Coronary artery (tissue), 2 donors: ENCODE measurements at regions not wholly inside any gene's neighbourhood (a gene's known extent, or its start where the extent isn't known, plus 50 kb on each side); places are given as distances from the start of the nearest gene placed in this dataset.

Experiments used
- DNase-seq: peaks from one replicate; pipeline ENCODE4 v3.0.0-alpha.2; 2017; ENCODE audit warnings: low spot score
- H3K27ac ChIP-seq, 2 donors: fragments of 200-600 bp; sonication (generic); one replicate each; pipeline ENCODE4 v1.5.1; 2016 to 2019
- H3K4me3 ChIP-seq: fragments of 200-600 bp; sonication (generic); 2 replicates; pipeline ENCODE4 v1.5.1; 2016; ENCODE audit warnings: mild to moderate bottlenecking, moderate library complexity
- CTCF ChIP-seq: fragments of 200-600 bp; sonication (generic); IDR thresholded peaks from one replicate; pipeline ENCODE4 v1.5.1; 2019; ENCODE audit warnings: antibody characterized with exemption

- DNase-seq = no peak
- H3K27ac ChIP-seq = no peak overlapping the region
- no peak overlapping the region for H3K4me3 ChIP-seq
- TF ChIP-seq CTCF = no peak
Measured at GRCh38 chr9:119453490-119453911, 84.3 kb upstream of the BRINP1 start.

- DNase-seq = no peak
- TF ChIP-seq CTCF = no peak
- H3K4me3 ChIP-seq = no peak overlapping the region
Measured at GRCh38 chr9:119451426-119451825, 82.2 kb upstream of the BRINP1 start.

GRCh38 chr9:119443179-119443578, 73.9 kb upstream of the BRINP1 start:
- no peak for DNase-seq
- no peak overlapping the region for H3K4me3 ChIP-seq
- no peak for TF ChIP-seq CTCF

More at GRCh38 chr9:119451426-119451825, 82.2 kb upstream of the BRINP1 start:
- no peak overlapping the region for H3K27ac ChIP-seq

GRCh38 chr9:119441832-119442231, 72.6 kb upstream of the BRINP1 start:
- no peak overlapping the region for H3K4me3 ChIP-seq
- DNase-seq = no peak
- H3K27ac ChIP-seq = no peak overlapping the region
- no peak for TF ChIP-seq CTCF

More at GRCh38 chr9:119443179-119443578, 73.9 kb upstream of the BRINP1 start:
- H3K27ac ChIP-seq = no peak overlapping the region

GRCh38 chr9:119441338-119441737, 72.1 kb upstream of the BRINP1 start:
- no peak for DNase-seq
- Histone ChIP-seq H3K4me3 (no peak overlapping the region), H3K27ac (no peak overlapping the region)
- no peak for TF ChIP-seq CTCF

GRCh38 chr9:119436261-119436660, 67.0 kb upstream of the BRINP1 start:
- no peak overlapping the region for H3K4me3 ChIP-seq
- DNase-seq = no peak
- H3K27ac ChIP-seq = no peak overlapping the region
- TF ChIP-seq CTCF = no peak

GRCh38 chr9:119435076-119435475, 65.8 kb upstream of the BRINP1 start:
- H3K27ac ChIP-seq = no peak overlapping the region
- no peak overlapping the region for H3K4me3 ChIP-seq
- no peak for TF ChIP-seq CTCF
- no peak for DNase-seq
